ENCODE measurements at regions not wholly inside any gene's neighbourhood (a gene's known extent, or its start where the extent isn't known, plus 50 kb on each side); places are given as distances from the start of the nearest gene placed in this dataset.

GRCh38 chr6:44771647-44772415, 384.3 kb downstream of the CDC5L start:
- DNase-seq = no peak

- no peak for DNase-seq
Measured at GRCh38 chr6:44772838-44773237, 385.3 kb downstream of the CDC5L start.

- DNase-seq = no peak
Measured at GRCh38 chr6:44775121-44775520, 387.6 kb downstream of the CDC5L start.

- no peak for DNase-seq
Measured at GRCh38 chr6:44776344-44776743, 388.8 kb downstream of the CDC5L start.

GRCh38 chr6:44778513-44778912, 391.0 kb downstream of the CDC5L start:
- no peak for DNase-seq

All from activated CD4-positive, CD25-positive, alpha-beta regulatory T cell (primary cell).